ENCODE measurements at regions not wholly inside any gene's neighbourhood (a gene's known extent, or its start where the extent isn't known, plus 50 kb on each side); places are given as distances from the start of the nearest gene placed in this dataset.
"Not testable (repeated sequence)": the region's sequence is repeated elsewhere in the genome, so short reads cannot be mapped to it uniquely, and the experiment has no call there.

DNA sequence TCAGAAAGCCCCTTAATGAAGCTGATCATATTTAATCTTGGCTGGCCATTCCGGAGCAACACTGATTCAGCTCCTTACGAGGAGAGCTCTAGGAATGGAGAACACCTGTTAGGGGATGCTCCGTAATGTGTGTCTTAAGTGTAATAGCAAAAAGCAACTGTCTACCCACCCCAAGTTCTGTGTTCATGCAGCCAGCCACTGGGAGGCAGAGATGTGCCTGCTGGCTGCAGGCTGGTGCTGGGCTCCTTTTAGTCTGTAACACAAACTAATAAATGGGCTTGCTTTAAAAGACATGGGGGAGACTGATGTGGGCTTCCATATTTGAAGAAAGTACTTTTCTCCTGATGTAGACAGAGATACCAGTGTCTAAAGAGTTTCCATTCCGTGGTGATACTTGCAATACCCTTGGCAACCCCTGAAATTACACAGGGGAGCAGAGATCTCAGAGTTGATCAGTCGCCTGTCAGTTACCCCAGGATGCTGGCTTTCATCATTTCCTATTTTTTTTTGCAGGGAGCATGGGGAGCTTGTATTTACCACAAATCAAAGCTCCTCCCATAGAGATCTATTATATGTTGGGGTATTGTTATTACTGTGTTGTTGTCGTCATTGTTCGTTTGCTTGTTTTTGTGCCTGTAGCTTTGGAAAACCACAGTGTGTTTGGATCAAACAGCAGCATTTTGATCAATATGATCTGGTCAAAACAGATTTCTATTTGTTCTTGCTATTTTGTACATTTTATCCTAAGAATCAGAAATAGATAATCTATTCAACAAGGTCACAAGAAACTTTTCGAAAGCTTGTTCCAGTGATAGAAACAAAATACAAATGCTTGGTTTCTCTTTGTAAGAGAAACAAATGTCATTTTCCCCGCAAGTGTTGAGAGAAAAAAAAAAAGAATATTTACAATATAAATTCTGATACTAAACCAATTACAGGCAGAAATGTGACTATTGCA, 65.8 kb downstream of the MTX3 start:
- DNase-seq (ENCODE audit: low spot score) = no peak

DNA sequence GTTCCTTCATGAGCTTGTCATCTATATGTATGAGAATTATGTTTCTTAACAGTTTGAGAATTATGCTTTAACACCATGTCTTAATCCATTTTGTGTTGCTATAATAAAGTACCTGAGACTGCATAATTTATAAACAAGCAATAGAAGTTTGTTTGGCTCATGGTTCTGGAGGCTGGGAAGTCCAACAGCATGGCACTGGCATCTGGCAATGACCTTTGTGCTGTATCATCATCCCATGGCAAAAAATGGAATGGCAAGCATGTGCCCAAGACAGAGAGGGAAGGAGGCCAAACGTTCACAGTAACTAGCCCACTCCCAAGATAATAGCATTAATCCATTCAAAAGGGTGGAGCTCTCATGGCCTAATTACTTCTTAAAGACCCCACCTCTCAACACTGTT, 67.6 kb downstream of the MTX3 start:
- DNase-seq (ENCODE audit: low spot score) = no peak

GRCh38 chr5:79922626-79923025, 68.4 kb downstream of the MTX3 start:
- no peak for DNase-seq (ENCODE audit: low spot score)

- not testable (repeated sequence) for DNase-seq (ENCODE audit: low spot score)
Measured at GRCh38 chr5:79907452-79907851, 83.6 kb downstream of the MTX3 start.

DNA sequence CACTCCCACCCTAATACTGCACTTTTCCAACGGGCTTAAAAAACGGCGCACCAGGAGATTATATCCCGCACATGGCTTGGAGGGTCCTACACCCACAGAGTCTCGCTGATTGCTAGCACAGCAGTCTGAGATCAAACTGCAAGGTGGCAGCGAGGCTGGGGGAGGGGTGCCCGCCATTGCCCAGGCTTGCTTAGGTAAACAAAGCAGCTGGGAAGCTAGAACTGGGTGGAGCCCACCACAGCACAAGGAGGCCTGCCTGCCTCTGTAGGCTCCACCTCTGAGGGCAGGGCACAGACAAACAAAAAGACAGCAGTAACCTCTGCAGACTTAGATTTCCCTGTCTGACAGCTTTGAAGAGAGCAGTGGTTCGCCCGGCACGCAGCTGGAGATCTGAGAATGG, 88.5 kb downstream of the MTX3 start:
- not testable (repeated sequence) for DNase-seq (ENCODE audit: low spot score)

DNA sequence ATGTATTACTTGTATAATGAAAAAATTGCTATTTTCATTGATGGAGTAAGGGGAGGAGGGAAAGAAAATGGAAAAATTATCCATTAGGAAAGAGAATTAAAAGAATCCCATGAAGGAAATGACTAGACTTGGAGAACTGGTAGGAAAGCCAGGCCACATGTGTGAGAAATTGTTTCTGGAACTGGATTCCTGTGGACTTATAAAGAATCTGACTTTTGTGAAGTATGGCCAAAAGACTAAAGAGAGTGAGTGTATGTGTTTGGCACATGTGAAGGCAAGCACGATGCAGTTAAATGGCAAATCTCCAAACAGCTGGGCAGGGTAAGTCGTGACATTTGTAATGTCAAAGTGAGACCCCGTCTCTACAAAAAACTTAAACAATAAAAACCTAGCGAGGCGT, 89.4 kb downstream of the MTX3 start:
- no peak for DNase-seq (ENCODE audit: low spot score)

- no peak for DNase-seq (ENCODE audit: low spot score)
Measured at GRCh38 chr5:79898611-79899010, 92.5 kb downstream of the MTX3 start.

GRCh38 chr5:79893976-79894375, 97.1 kb downstream of the MTX3 start:
- no peak for DNase-seq (ENCODE audit: low spot score)

DNA sequence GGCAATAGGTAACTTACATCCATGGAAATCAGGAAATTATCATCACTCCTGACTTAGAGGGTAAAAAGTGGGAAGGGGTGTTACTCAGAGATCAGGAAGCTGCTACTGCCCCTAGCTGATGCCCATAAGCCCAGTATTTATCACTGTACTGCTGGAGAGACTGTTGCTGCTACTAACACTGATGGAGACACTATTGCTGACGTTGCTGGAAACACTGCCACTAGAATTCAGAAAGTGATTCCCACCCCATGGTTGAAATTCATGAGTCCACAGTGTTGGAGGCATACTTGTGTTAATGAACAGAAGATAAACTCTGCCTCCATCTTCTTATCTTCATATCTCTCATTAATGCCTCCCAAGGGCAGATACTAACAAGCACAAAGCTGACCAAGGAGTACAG, 97.6 kb downstream of the MTX3 start:
- no peak for DNase-seq (ENCODE audit: low spot score)

DNA sequence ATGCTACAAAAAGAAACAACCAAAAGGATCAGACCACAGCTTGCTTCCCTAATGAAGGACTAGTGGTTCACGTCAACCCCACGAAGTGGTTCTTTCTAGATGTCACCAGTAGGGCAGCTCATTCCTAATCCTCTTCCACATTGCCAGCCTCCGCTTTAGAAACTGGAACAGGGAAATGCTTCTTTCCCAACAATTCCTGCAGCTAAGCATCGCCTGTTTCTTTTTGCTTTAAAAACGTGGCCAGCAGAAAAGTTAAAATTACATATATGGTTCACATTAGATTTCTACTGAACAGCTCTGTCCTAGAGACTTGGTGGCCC, 100.2 kb downstream of the MTX3 start:
- DNase-seq (ENCODE audit: low spot score) = no peak

- DNase-seq (ENCODE audit: low spot score) = no peak
Measured at GRCh38 chr5:79890119-79890929, 100.7 kb downstream of the MTX3 start.

- DNase-seq (ENCODE audit: low spot score) = no peak
Measured at GRCh38 chr5:79888643-79889042, 102.4 kb downstream of the MTX3 start.

GRCh38 chr5:79886925-79887655, 104.0 kb downstream of the MTX3 start:
- no peak for DNase-seq (ENCODE audit: low spot score)

- DNase-seq (ENCODE audit: low spot score) = no peak
Measured at GRCh38 chr5:79886456-79886855, 104.6 kb downstream of the MTX3 start.

GRCh38 chr5:79879880-79880279, 111.2 kb downstream of the MTX3 start:
- not testable (repeated sequence) for DNase-seq (ENCODE audit: low spot score)

GRCh38 chr5:79878721-79879336, 112.2 kb downstream of the MTX3 start:
- no peak for DNase-seq (ENCODE audit: low spot score)

GRCh38 chr5:79878136-79878679, 112.9 kb downstream of the MTX3 start:
- no peak for DNase-seq (ENCODE audit: low spot score)

GRCh38 chr5:79876456-79876855, 114.6 kb downstream of the MTX3 start:
- no peak for DNase-seq (ENCODE audit: low spot score)

GRCh38 chr5:79875230-79875629, 115.8 kb downstream of the MTX3 start:
- no peak for DNase-seq (ENCODE audit: low spot score)

- DNase-seq (ENCODE audit: low spot score) = no peak
Measured at GRCh38 chr5:79873187-79873586, 117.9 kb downstream of the MTX3 start.

- DNase-seq (ENCODE audit: low spot score) = no peak
Measured at GRCh38 chr5:79872291-79872690, 118.8 kb downstream of the MTX3 start.
